ENCODE measurements at regions not wholly inside any gene's neighbourhood (a gene's known extent, or its start where the extent isn't known, plus 50 kb on each side); places are given as distances from the start of the nearest gene placed in this dataset.

- no peak for DNase-seq
- Histone ChIP-seq H3K9me3 (peaks cover 0 to 13% (median 5%) of the 10 kb centered on the region in 4 donors), H3K27me3 (no peaks in the 10 kb centered on the region), H3K27ac (no peak overlapping the region), H3K4me1 (no peaks in the 10 kb centered on the region), H3K36me3 (no peaks in the 10 kb centered on the region), H3K4me3 (no peak overlapping the region)
- TF ChIP-seq POLR2AphosphoS5 (IDR thresholded peaks at IDR 0.05), result no peak
- no peak for TF ChIP-seq POLR2A (IDR thresholded peaks at IDR 0.05)
- TF ChIP-seq CTCF (IDR thresholded peaks at IDR 0.05), result no peak
- no peak for TF ChIP-seq EP300 (IDR thresholded peaks at IDR 0.05)
- WGBS, 5 donors, result 52 to 87% (median 62%) methylated on average over 1 of the region's 1 CpG
- intact Hi-C loops (cut with DNase I; ENCODE audit: low total_unique reads), result no loop called here
These were observed 715.4 kb downstream of the CDH8 start for GRCh38 chr16:61320791-61321190.

GRCh38 chr16:61313931-61314330 is 722.3 kb downstream of the CDH8 start:
- Histone ChIP-seq H3K4me1 (no peaks in the 10 kb centered on the region), H3K27ac (no peak overlapping the region), H3K9me3 (peaks cover 0 to 18% (median 6%) of the 10 kb centered on the region in 4 donors), H3K36me3 (no peaks in the 10 kb centered on the region), H3K4me3 (no peak overlapping the region), H3K27me3 (no peaks in the 10 kb centered on the region)
- TF ChIP-seq POLR2A (IDR thresholded peaks at IDR 0.05) (no peak), EP300 (IDR thresholded peaks at IDR 0.05) (no peak), CTCF (IDR thresholded peaks at IDR 0.05) (no peak), POLR2AphosphoS5 (IDR thresholded peaks at IDR 0.05) (no peak)
- no peak for DNase-seq
- intact Hi-C loops (cut with DNase I; ENCODE audit: low total_unique reads), result no loop called here
- WGBS, 5 donors, result 87 to 95% (median 92%) methylated on average over 2 of the region's 2 CpGs

GRCh38 chr16:61309386-61309785 is 726.9 kb downstream of the CDH8 start:
- H3K27ac ChIP-seq, result no peak overlapping the region
- H3K9me3 ChIP-seq, result peaks cover 0 to 13% (median 0%) of the 10 kb centered on the region in 4 donors
- no peak overlapping the region for H3K4me3 ChIP-seq
- no peak for DNase-seq
- H3K4me1 ChIP-seq, result no peaks in the 10 kb centered on the region
- TF ChIP-seq POLR2A (IDR thresholded peaks at IDR 0.05) (no peak), POLR2AphosphoS5 (IDR thresholded peaks at IDR 0.05) (no peak), CTCF (IDR thresholded peaks at IDR 0.05) (no peak), EP300 (IDR thresholded peaks at IDR 0.05) (no peak)
- WGBS, 5 donors, result 80 to 89% (median 87%) methylated on average over 1 of the region's 1 CpG
- H3K27me3 ChIP-seq, result no peaks in the 10 kb centered on the region
- intact Hi-C loops (cut with DNase I; ENCODE audit: low total_unique reads), result no loop called here
- no peaks in the 10 kb centered on the region for H3K36me3 ChIP-seq

GRCh38 chr16:61306204-61306603 is 730.0 kb downstream of the CDH8 start:
- 81 to 88% (median 81%) methylated on average over 6 of the region's 6 CpGs for WGBS, 5 donors
- no peak overlapping the region for H3K4me3 ChIP-seq
- DNase-seq, result no peak
- no peaks in the 10 kb centered on the region for H3K36me3 ChIP-seq
- H3K4me1 ChIP-seq, result no peaks in the 10 kb centered on the region
- peaks cover 0 to 16% (median 0%) of the 10 kb centered on the region in 4 donors for H3K9me3 ChIP-seq
- no peak overlapping the region for H3K27ac ChIP-seq
- no peaks in the 10 kb centered on the region for H3K27me3 ChIP-seq
- no peak for TF ChIP-seq CTCF (IDR thresholded peaks at IDR 0.05)
- no peak for TF ChIP-seq POLR2A (IDR thresholded peaks at IDR 0.05)
- no peak for TF ChIP-seq POLR2AphosphoS5 (IDR thresholded peaks at IDR 0.05)
- no peak for TF ChIP-seq EP300 (IDR thresholded peaks at IDR 0.05)
- intact Hi-C loops (cut with DNase I; ENCODE audit: low total_unique reads), result no loop called here

Measured in stomach (tissue), 8 donors.